ENCODE measurements at regions not wholly inside any gene's neighbourhood (a gene's known extent, or its start where the extent isn't known, plus 50 kb on each side); places are given as distances from the start of the nearest gene placed in this dataset.

DNA sequence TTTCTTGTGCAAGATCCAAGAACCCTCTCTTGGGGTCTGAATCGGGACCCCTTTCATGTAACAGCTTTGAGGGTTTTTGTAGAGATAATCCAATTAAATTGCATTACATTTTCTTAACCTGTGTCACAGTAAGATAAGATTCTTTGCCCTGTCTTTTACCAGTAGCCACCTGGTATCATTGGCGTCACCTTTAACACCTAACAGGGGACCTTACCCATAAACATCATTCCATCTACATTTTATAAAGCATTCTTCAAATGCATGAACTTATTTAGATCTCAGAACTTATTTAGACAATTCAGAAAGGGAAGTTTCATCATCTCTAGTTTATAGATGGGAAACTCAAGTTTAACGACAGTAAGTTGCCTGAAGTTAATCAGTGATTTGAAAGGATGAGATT is 106.4 kb upstream of the KLF6 start:
- Histone ChIP-seq H3K36me3 (ENCODE audit: control insufficient read depth in 2 of 2, extremely low read depth in 1 of 2, insufficient read depth in 2 of 2, low read length in 2 of 2) (no peaks in the 10 kb centered on the region), H3K9me3 (replicated peaks; ENCODE audit: control insufficient read depth, insufficient read depth, low read length) (no peaks in the 10 kb centered on the region), H3K27me3 (ENCODE audit: control insufficient read depth in 2 of 2, insufficient read depth in 2 of 2, low read length in 2 of 2) (no peaks in the 10 kb centered on the region), H3K4me3 (replicated peaks in 1 of 3; ENCODE audit: insufficient read depth in 1 of 3, low read depth in 1 of 3, low read length in 3 of 3) (no peak overlapping the region), H3K27ac (ENCODE audit: insufficient read depth, low read depth, low read length) (peak overlapping the region; percentile 81), H2AFZ (ENCODE audit: low read depth, low read length) (no peak overlapping the region), H3K79me2 (ENCODE audit: control insufficient read depth, insufficient read depth, low read length) (no peaks in the 10 kb centered on the region), H3K4me2 (ENCODE audit: insufficient read depth, low read length) (no peak overlapping the region), H4K20me1 (replicated peaks; ENCODE audit: control insufficient read depth, extremely low read depth, insufficient read depth, low read length) (no peaks in the 10 kb centered on the region), H3K9ac (replicated peaks; ENCODE audit: extremely low read depth, insufficient read depth, low read length) (no peak overlapping the region), H3K4me1 (ENCODE audit: control insufficient read depth, extremely low read depth, insufficient read depth, low read length) (peaks cover 77% of the 10 kb centered on the region), H3K9me1 (replicated peaks; ENCODE audit: control insufficient read depth, extremely low read depth, insufficient read depth, low read length) (no peaks in the 10 kb centered on the region)
- dilution Hi-C loops (cut with MboI; ENCODE audit: extremely low pct_ligation_motif_present, low sequenced_read_pairs), result no loop called here
- TF ChIP-seq JUN (IDR thresholded peaks at IDR 0.05; ENCODE audit: borderline replicate concordance, insufficient read depth, insufficient read length, low read depth), result no peak
- TF ChIP-seq, protein P1, sequence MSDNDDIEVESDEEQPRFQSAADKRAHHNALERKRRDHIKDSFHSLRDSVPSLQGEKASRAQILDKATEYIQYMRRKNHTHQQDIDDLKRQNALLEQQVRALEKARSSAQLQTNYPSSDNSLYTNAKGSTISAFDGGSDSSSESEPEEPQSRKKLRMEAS (IDR thresholded peaks at IDR 0.05; ENCODE audit: insufficient read depth, insufficient read length), result no peak
- no peak for TF ChIP-seq MYC (IDR thresholded peaks at IDR 0.05; ENCODE audit: low read depth, low read length)
- TF ChIP-seq GATA2 (IDR thresholded peaks at IDR 0.05; ENCODE audit: insufficient read depth, insufficient read length, low read depth, low read length), result no peak
- no peak for TF ChIP-seq POLR2AphosphoS5 (IDR thresholded peaks at IDR 0.05; ENCODE audit: insufficient read depth, low read depth, low read length)
- TF ChIP-seq EZH2 (IDR thresholded peaks at IDR 0.05; ENCODE audit: borderline replicate concordance, low read depth, low read length, severe bottlenecking), result no peak
- TF ChIP-seq POLR2A (IDR thresholded peaks at IDR 0.05; ENCODE audit: low read depth, low read length), result no peak
- no peak for TF ChIP-seq FOS (IDR thresholded peaks at IDR 0.05; ENCODE audit: borderline replicate concordance, insufficient read depth, low read length)
- TF ChIP-seq, protein P2, sequence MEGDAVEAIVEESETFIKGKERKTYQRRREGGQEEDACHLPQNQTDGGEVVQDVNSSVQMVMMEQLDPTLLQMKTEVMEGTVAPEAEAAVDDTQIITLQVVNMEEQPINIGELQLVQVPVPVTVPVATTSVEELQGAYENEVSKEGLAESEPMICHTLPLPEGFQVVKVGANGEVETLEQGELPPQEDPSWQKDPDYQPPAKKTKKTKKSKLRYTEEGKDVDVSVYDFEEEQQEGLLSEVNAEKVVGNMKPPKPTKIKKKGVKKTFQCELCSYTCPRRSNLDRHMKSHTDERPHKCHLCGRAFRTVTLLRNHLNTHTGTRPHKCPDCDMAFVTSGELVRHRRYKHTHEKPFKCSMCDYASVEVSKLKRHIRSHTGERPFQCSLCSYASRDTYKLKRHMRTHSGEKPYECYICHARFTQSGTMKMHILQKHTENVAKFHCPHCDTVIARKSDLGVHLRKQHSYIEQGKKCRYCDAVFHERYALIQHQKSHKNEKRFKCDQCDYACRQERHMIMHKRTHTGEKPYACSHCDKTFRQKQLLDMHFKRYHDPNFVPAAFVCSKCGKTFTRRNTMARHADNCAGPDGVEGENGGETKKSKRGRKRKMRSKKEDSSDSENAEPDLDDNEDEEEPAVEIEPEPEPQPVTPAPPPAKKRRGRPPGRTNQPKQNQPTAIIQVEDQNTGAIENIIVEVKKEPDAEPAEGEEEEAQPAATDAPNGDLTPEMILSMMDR (IDR thresholded peaks at IDR 0.05; ENCODE audit: extremely low read depth in 1 of 2, insufficient read depth in 1 of 2, low read depth in 1 of 2, low read length in 2 of 2), result no peak
- intact Hi-C loops (cut with micrococcal nuclease), result no loop called here
- ChIA-PET POLR2A (interaction anchor here (0.7 kb wide), 1 partner anchor 85 kb away, joined by 4 read pairs; no protein-coding TSS in a partner anchor), CTCF (interaction anchor here (1.5 kb wide), 1 partner anchor 766 kb away, joined by 3 read pairs; no protein-coding TSS in a partner anchor)
- BruUV-seq (replicated peaks), result no TSS peak
- FAIRE-seq, result no peak
- DNase-seq (ENCODE audit: low read depth, low spot score), result no peak
